ENCODE measurements at regions not wholly inside any gene's neighbourhood (a gene's known extent, or its start where the extent isn't known, plus 50 kb on each side); places are given as distances from the start of the nearest gene placed in this dataset.

DNA sequence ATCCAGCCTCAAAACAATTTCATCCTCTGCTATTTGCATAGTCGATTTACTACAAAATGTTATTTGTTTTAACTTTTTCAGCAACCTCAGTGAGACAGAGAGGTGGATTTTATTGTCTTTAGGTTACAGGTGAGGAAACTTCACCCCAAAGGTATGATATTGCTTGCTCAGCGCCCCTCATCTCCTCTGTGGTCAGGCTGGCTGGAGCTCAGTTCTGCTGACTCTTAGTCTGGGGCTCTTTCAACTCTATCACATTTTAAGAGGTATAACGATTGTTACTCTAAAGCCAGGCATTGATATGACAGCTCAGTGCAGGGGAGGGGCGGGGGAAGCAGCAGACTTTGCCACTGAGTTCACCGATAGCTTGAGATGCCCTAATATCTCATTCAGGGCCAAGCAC is 103.0 kb upstream of the DPH6 start:
- H3K36me3 ChIP-seq (ENCODE audit: control insufficient read depth in 2 of 2, insufficient read depth in 1 of 2, low read length in 2 of 2): no peaks in the 10 kb centered on the region
- H3K4me3 ChIP-seq (ENCODE audit: low read depth, low read length): no peak overlapping the region
- TF ChIP-seq, protein P1, sequence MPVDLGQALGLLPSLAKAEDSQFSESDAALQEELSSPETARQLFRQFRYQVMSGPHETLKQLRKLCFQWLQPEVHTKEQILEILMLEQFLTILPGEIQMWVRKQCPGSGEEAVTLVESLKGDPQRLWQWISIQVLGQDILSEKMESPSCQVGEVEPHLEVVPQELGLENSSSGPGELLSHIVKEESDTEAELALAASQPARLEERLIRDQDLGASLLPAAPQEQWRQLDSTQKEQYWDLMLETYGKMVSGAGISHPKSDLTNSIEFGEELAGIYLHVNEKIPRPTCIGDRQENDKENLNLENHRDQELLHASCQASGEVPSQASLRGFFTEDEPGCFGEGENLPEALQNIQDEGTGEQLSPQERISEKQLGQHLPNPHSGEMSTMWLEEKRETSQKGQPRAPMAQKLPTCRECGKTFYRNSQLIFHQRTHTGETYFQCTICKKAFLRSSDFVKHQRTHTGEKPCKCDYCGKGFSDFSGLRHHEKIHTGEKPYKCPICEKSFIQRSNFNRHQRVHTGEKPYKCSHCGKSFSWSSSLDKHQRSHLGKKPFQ (tag by site-specific recombination; IDR thresholded peaks at IDR 0.05): no peak
- TF ChIP-seq ZNF48 (tag by site-specific recombination; IDR thresholded peaks at IDR 0.05): no peak
- TF ChIP-seq ZNF585B (tag by site-specific recombination; IDR thresholded peaks at IDR 0.05): no peak
- POLR2A ChIA-PET: no interaction called here
- H3K9me3 ChIP-seq (ENCODE audit: control insufficient read depth, insufficient read depth, low read depth, low read length): no peaks in the 10 kb centered on the region
- CTCF ChIA-PET: no interaction called here
- H3K4me1 ChIP-seq (ENCODE audit: control insufficient read depth, insufficient read depth, low read length): no peaks in the 10 kb centered on the region
- H3K27ac ChIP-seq (ENCODE audit: extremely low read depth, low read depth, low read length): no peak overlapping the region

DNA sequence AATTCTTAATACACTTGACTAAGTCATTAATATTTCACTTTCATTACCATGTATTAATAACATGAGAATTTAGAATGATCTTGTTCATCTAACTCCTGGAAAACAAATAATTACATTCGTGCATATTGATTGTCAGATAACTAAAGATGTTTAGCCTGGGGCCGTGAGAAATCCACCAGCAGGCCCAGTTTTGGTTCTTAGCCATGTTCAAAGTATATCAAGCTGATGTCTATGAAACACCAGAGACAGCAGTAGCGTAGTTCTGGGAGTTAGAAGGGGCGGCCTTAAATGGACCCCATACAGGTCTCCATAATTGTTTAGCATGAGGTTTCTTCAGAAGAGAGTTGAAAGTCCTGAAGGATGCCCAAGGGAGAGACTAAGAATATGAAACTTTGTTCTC is 103.6 kb upstream of the DPH6 start:
- Histone ChIP-seq H3K4me1 (ENCODE audit: control insufficient read depth, insufficient read depth, low read length) (peaks cover 2% of the 10 kb centered on the region; the same call in 1 of the 2 replicates), H3K9me3 (ENCODE audit: control insufficient read depth, insufficient read depth, low read depth, low read length) (no peaks in the 10 kb centered on the region), H3K36me3 (ENCODE audit: control insufficient read depth in 2 of 2, insufficient read depth in 1 of 2, low read length in 2 of 2) (no peaks in the 10 kb centered on the region), H3K4me3 (ENCODE audit: low read depth, low read length) (no peak overlapping the region), H3K27ac (ENCODE audit: extremely low read depth, low read depth, low read length) (no peak overlapping the region)
- TF ChIP-seq ZNF785 (tag by site-specific recombination; IDR thresholded peaks at IDR 0.05) (no peak), ZNF621 (tag by site-specific recombination; IDR thresholded peaks at IDR 0.05) (no peak), ZNF549 (tag by site-specific recombination; IDR thresholded peaks at IDR 0.05) (no peak), IKZF3 (tag by site-specific recombination; IDR thresholded peaks at IDR 0.05) (no peak), ZNF555 (tag by site-specific recombination; conservative IDR thresholded peaks at IDR 0.05) (no peak), TSHZ1 (tag by site-specific recombination; IDR thresholded peaks at IDR 0.05; ENCODE audit: borderline replicate concordance) (no peak), ZBTB48 (tag by site-specific recombination; IDR thresholded peaks at IDR 0.05) (no peak), ZIC2 (tag by site-specific recombination; IDR thresholded peaks at IDR 0.05) (no peak), ZSCAN30 (tag by site-specific recombination; IDR thresholded peaks at IDR 0.05) (no peak)
- CTCF ChIA-PET: no interaction called here
- POLR2A ChIA-PET: no interaction called here

GRCh38 chr15:35654332-35654731 is 108.4 kb upstream of the DPH6 start:
- POLR2A ChIA-PET: no interaction called here
- H3K27ac ChIP-seq (ENCODE audit: extremely low read depth, low read depth, low read length): no peak overlapping the region
- H3K4me3 ChIP-seq (ENCODE audit: low read depth, low read length): no peak overlapping the region
- TF ChIP-seq ZBTB1 (tag by site-specific recombination; IDR thresholded peaks at IDR 0.05): no peak
- TF ChIP-seq, protein P2, sequence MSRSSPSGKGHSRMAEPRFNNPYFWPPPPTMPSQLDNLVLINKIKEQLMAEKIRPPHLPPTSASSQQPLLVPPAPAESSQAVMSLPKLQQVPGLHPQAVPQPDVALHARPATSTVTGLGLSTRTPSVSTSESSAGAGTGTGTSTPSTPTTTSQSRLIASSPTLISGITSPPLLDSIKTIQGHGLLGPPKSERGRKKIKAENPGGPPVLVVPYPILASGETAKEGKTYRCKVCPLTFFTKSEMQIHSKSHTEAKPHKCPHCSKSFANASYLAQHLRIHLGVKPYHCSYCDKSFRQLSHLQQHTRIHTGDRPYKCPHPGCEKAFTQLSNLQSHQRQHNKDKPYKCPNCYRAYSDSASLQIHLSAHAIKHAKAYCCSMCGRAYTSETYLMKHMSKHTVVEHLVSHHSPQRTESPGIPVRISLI (tag by site-specific recombination; IDR thresholded peaks at IDR 0.05): no peak
- peaks cover 2% of the 10 kb centered on the region; the same call in 1 of the 2 replicates for H3K4me1 ChIP-seq (ENCODE audit: control insufficient read depth, insufficient read depth, low read length)
- H3K9me3 ChIP-seq (ENCODE audit: control insufficient read depth, insufficient read depth, low read depth, low read length): no peaks in the 10 kb centered on the region
- CTCF ChIA-PET: no interaction called here
- no peaks in the 10 kb centered on the region for H3K36me3 ChIP-seq (ENCODE audit: control insufficient read depth in 2 of 2, insufficient read depth in 1 of 2, low read length in 2 of 2)

Measured in HEK293 (cell line).